Psoas muscle (tissue), 7 donors: ENCODE measurements at regions not wholly inside any gene's neighbourhood (a gene's known extent, or its start where the extent isn't known, plus 50 kb on each side); places are given as distances from the start of the nearest gene placed in this dataset.

Source experiments
- ATAC-seq, 4 donors: fragments of 200-7000 bp; cut with Tn5 transposase; one replicate each; pipeline ENCODE4 v1.9.1; 2020; ENCODE audit warnings: moderate library complexity in 3 of 4, mild to moderate bottlenecking in 2 of 4
- DNase-seq, 2 donors: peaks; one replicate each; pipeline ENCODE4 v3.0.0-alpha.2; 2020
- H3K27ac ChIP-seq: fragments of 200-600 bp; one replicate; pipeline ENCODE4 v1.8.0; 2022
- H3K27me3 ChIP-seq, 3 donors: fragments of 200-600 bp in 1 of 3; one replicate each; pipeline versions ENCODE4 v1.6.1 to v1.8.0; 2013 to 2022; ENCODE audit warnings: low read length in 2 of 3, mild to moderate bottlenecking in 2 of 3, moderate library complexity in 1 of 3; ENCODE audit not compliant: insufficient read depth in 3 of 3
- H3K36me3 ChIP-seq, 2 donors: fragments of 200-600 bp in 1 of 2; one replicate each; pipeline versions ENCODE4 v1.6.1 to v1.8.0; 2013 to 2022; ENCODE audit warnings: low read depth in 1 of 2, mild to moderate bottlenecking in 1 of 2, moderate library complexity in 1 of 2; ENCODE audit not compliant: insufficient read depth in 1 of 2
- H3K4me1 ChIP-seq: fragments of 200-600 bp; one replicate; pipeline ENCODE4 v1.8.0; 2022
- H3K4me3 ChIP-seq: fragments of 200-600 bp; one replicate; pipeline ENCODE4 v1.8.0; 2022; ENCODE audit warnings: mild to moderate bottlenecking
- H3K9me3 ChIP-seq: fragments of 200-600 bp; one replicate; pipeline ENCODE4 v1.8.0; 2022
- WGBS, 3 donors: extraction: QIAGEN DNeasy Blood & Tissue Kit; methylation state at CpG; one replicate each; pipeline versions ENCODE4 v1.1.6 to v1.1.7; 2013; 5-methylcytosine and 5-hydroxymethylcytosine counted together
- intact Hi-C, 2 donors: fragments of 100-400 bp; cut with DNase I; formaldehyde crosslinking; loops; one replicate each; pipeline versions ENCODE4 v1.11.0 to v1.14.2; 2022
- TF ChIP-seq, protein P1 (sequence below): fragments of 200-600 bp; IDR thresholded peaks from one replicate; pipeline ENCODE4 v1.8.0; 2022; ENCODE audit warnings: antibody characterized with exemption
- donor health status: healthy with polysubstance abuse.
- donor health status: DM: no; HTN: no; CAD: no; lungs with moderate emphysema.
- donor health status: Bipolar disorder and iron deficiency.
- donor health status: healthy.
- donor health status: DM: yes; HTN: yes; CAD: no.
- donor health status: DM: no; HTN: no; CAD: no.
- donor health status: DM: yes; HTN: yes; CAD: no.

DNA sequence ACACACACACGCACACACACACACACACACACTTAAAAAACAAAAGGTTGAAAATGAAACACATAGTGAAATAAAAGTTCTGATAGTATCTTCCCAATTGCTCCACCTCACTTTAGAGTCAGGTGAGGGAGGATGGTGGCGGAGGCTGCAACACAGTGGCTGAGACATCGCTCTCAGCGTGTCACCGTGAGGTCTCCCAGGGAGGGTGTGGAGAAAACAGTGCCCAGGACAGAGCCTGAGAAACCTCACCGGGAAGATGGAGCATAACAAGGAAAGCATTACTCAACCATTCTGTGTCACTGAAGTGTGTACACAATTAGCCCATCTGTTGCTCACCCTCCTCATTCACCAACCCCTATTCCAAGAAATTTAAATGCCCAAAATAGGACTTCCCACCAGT, 111.4 kb upstream of the USP29 start:
- no peak for ATAC-seq
- WGBS, 3 donors = 66 to 79% (median 76%) methylated on average over 6 of the region's 6 CpGs
- intact Hi-C loops = no loop called here
- TF ChIP-seq, protein P1, sequence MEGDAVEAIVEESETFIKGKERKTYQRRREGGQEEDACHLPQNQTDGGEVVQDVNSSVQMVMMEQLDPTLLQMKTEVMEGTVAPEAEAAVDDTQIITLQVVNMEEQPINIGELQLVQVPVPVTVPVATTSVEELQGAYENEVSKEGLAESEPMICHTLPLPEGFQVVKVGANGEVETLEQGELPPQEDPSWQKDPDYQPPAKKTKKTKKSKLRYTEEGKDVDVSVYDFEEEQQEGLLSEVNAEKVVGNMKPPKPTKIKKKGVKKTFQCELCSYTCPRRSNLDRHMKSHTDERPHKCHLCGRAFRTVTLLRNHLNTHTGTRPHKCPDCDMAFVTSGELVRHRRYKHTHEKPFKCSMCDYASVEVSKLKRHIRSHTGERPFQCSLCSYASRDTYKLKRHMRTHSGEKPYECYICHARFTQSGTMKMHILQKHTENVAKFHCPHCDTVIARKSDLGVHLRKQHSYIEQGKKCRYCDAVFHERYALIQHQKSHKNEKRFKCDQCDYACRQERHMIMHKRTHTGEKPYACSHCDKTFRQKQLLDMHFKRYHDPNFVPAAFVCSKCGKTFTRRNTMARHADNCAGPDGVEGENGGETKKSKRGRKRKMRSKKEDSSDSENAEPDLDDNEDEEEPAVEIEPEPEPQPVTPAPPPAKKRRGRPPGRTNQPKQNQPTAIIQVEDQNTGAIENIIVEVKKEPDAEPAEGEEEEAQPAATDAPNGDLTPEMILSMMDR = no peak
- H3K4me1 ChIP-seq = no peaks in the 10 kb centered on the region
- no peaks in the 10 kb centered on the region for H3K27me3 ChIP-seq
- H3K9me3 ChIP-seq = no peaks in the 10 kb centered on the region
- no peaks in the 10 kb centered on the region for H3K36me3 ChIP-seq
- no peak overlapping the region for H3K27ac ChIP-seq
- DNase-seq = no peak
- no peak overlapping the region for H3K4me3 ChIP-seq

GRCh38 chr19:57010541-57010940, 109.2 kb upstream of the USP29 start:
- Histone ChIP-seq H3K4me3 (no peak overlapping the region), H3K36me3 (no peaks in the 10 kb centered on the region), H3K9me3 (no peaks in the 10 kb centered on the region), H3K27me3 (no peaks in the 10 kb centered on the region), H3K4me1 (no peaks in the 10 kb centered on the region), H3K27ac (no peak overlapping the region)
- TF ChIP-seq, protein P1 = no peak
- ATAC-seq (no peak), DNase-seq (no peak)
- 76 to 82% (median 79%) methylated on average over 16 of the region's 16 CpGs for WGBS, 3 donors
- intact Hi-C loops = no loop called here

DNA sequence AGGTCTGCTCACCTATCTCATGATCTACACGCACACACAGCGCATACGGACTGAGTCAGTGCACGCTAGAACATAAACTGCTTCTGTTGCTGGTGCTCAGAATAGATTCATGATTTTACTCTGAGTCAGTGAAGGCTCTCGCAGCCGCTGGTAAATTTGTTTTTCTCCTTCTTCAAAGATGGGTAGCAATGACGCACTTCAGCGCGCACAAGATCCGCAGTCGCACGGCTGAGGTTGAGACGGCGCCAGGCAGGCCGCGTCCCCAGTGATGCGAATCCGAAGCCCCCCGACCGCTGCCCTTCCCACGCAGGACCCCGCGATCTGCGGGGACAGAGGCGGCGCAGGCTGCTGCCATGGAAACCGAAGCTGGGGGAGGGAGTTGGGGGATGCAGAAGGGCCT, 103.7 kb upstream of the USP29 start:
- no peaks in the 10 kb centered on the region for H3K36me3 ChIP-seq
- WGBS, 3 donors = 90 to 92% (median 92%) methylated on average over 27 of the region's 27 CpGs
- H3K4me1 ChIP-seq = no peaks in the 10 kb centered on the region
- no peaks in the 10 kb centered on the region for H3K27me3 ChIP-seq
- intact Hi-C loops = no loop called here
- ATAC-seq = no peak
- H3K27ac ChIP-seq = no peak overlapping the region
- DNase-seq = no peak
- TF ChIP-seq, protein P1 = no peak
- H3K9me3 ChIP-seq = no peaks in the 10 kb centered on the region
- no peak overlapping the region for H3K4me3 ChIP-seq

DNA sequence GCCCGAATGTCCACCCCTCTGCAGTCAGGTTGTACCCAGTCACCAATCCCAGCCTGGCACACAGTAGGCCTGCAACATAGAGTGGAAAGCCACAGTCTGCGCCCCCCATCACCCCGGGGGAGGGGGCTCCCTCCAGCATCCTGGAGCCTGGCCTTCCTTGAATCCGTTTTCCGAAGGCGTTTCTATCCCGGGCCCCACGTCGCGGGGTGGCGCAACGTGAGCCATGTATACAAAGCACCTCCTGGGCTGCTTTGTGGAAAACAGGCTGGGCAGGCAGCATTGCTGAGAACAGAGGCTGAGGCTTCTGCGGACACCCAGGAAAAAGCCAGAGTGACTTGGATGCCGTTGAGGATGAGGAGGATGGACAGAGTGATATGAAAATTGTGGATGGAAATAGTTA, 103.3 kb upstream of the USP29 start:
- DNase-seq (no peak), ATAC-seq (no peak)
- intact Hi-C loops = no loop called here
- no peak overlapping the region for H3K27ac ChIP-seq
- no peak overlapping the region for H3K4me3 ChIP-seq
- no peaks in the 10 kb centered on the region for H3K27me3 ChIP-seq
- no peaks in the 10 kb centered on the region for H3K9me3 ChIP-seq
- H3K4me1 ChIP-seq = no peaks in the 10 kb centered on the region
- TF ChIP-seq, protein P1 = no peak
- H3K36me3 ChIP-seq = no peaks in the 10 kb centered on the region
- whole genome bisulfite sequencing, 3 donors = 73 to 80% (median 78%) methylated on average over 14 of the region's 14 CpGs

DNA sequence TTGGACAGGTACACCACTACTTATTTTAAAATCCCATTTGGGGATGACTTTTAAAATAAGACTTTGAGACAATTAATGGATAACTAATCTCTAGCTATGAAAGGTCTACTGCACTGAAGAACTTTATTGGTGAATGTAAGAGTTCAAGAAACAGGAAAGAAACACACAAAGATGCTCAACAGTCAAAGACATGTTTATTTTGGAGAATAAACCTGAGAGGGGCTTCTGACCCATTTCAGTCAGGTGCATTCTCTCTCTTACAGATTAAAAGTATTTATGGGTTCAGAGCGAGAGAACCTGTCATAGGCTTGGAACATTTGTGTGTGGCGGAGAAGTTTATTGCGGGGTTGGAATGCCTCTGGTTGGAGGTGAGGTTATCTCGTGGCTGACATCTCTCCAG, 94.3 kb upstream of the USP29 start:
- no peak for ATAC-seq
- Histone ChIP-seq H3K36me3 (no peaks in the 10 kb centered on the region), H3K9me3 (peaks cover 14% of the 10 kb centered on the region), H3K27ac (no peak overlapping the region), H3K4me1 (no peaks in the 10 kb centered on the region), H3K4me3 (no peak overlapping the region), H3K27me3 (no peaks in the 10 kb centered on the region)
- DNase-seq = no peak
- intact Hi-C loops = no loop called here
- TF ChIP-seq, protein P1 = no peak
- WGBS, 3 donors = 91 to 97% (median 93%) methylated on average over 4 of the region's 4 CpGs
